ENCODE measurements at regions not wholly inside any gene's neighbourhood (a gene's known extent, or its start where the extent isn't known, plus 50 kb on each side); places are given as distances from the start of the nearest gene placed in this dataset.

GRCh38 chr1:60657926-60658325 lies 424.4 kb upstream of the NFIA start:
- TF ChIP-seq POLR2A (IDR thresholded peaks at IDR 0.05) (no peak), CTCF (IDR thresholded peaks at IDR 0.05) (no peak), POLR2AphosphoS5 (IDR thresholded peaks at IDR 0.05) (no peak)

Measured in breast epithelium (tissue), 3 donors.